K562 (cell line): ENCODE measurements at regions not wholly inside any gene's neighbourhood (a gene's known extent, or its start where the extent isn't known, plus 50 kb on each side); places are given as distances from the start of the nearest gene placed in this dataset.

ENCODE experiments used
- ARID1B ChIP-seq: fragments of 450-650 bp; IDR thresholded peaks from 2 replicates; pipeline ENCODE4 v1.6.1; 2016; ENCODE audit warnings: antibody characterized with exemption, mild to moderate bottlenecking, inconsistent platforms
- GABPA ChIP-seq: fragments of 200-800 bp; sonication (Bioruptor generic); conservative IDR thresholded peaks from 2 replicates; pipeline ENCODE4 v1.6.1; 2016; ENCODE audit warnings: low read depth, missing genetic modification characterization, missing compliant biosample characterization
- JUN ChIP-seq, 2 experiments: sonication (generic) in 1 of 2; formaldehyde crosslinking in 1 of 2; IDR thresholded peaks; 2 replicates each; pipeline versions ENCODE4 v1.6.1 to v1.8.0; 2012 to 2022; ENCODE audit warnings: borderline replicate concordance in 2 of 2, mild to moderate bottlenecking in 2 of 2, improper control_type of control experiment in 1 of 2, low read depth in 1 of 2, low read length in 1 of 2, missing genetic modification reagents in 1 of 2
- NCOR1 ChIP-seq: fragments of 450-650 bp; IDR thresholded peaks from 2 replicates; pipeline ENCODE4 v1.6.1; 2016; ENCODE audit warnings: mild to moderate bottlenecking, moderate library complexity
- NFIX ChIP-seq: fragments of 250-450 bp; sonication (Bioruptor Pico); IDR thresholded peaks from 2 replicates; pipeline ENCODE4 v1.4.0; 2020; ENCODE audit warnings: low read depth, mild to moderate bottlenecking, moderate library complexity
- NUFIP1 ChIP-seq: fragments of 450-650 bp; IDR thresholded peaks from 2 replicates; pipeline ENCODE4 v1.6.1; 2018; ENCODE audit not compliant: partially characterized antibody
- STAT5B ChIP-seq: fragments of 250-450 bp; sonication (Bioruptor Pico); IDR thresholded peaks from 2 replicates; pipeline ENCODE4 v1.8.0; 2021; ENCODE audit warnings: mild to moderate bottlenecking, inconsistent platforms
- TAL1 ChIP-seq: fragments of 450-650 bp; IDR thresholded peaks from 2 replicates; pipeline ENCODE4 v1.6.1; 2016; ENCODE audit warnings: mild to moderate bottlenecking
- TEAD4 ChIP-seq, 2 experiments: sonication (generic) in 1 of 2; formaldehyde crosslinking in 1 of 2; IDR thresholded peaks; 2 replicates each; pipeline versions ENCODE4 v1.6.1 to v1.8.0; 2012 to 2022; ENCODE audit warnings: borderline replicate concordance in 1 of 2, inconsistent platforms in 1 of 2, low read length in 1 of 2, mild to moderate bottlenecking in 1 of 2, missing genetic modification reagents in 1 of 2
- TRIM24 ChIP-seq, 2 experiments: fragments of 450-650 bp; IDR thresholded peaks; 2 replicates each; pipeline ENCODE4 v1.6.1; 2016
- ZNF586 ChIP-seq: fragments of 450-650 bp; formaldehyde crosslinking; conservative IDR thresholded peaks from 2 replicates; pipeline ENCODE4 v1.4.0; 2020; ENCODE audit warnings: mild to moderate bottlenecking, moderate library complexity
- ZNF785 ChIP-seq: fragments of 250-450 bp; sonication (Bioruptor Pico); IDR thresholded peaks from 2 replicates; pipeline ENCODE4 v1.4.0; 2020; ENCODE audit warnings: mild to moderate bottlenecking
- TF ChIP-seq, protein P1 (sequence below): fragments of 250-450 bp; sonication (Bioruptor Pico); IDR thresholded peaks from 2 replicates; pipeline ENCODE4 v1.5.0; 2021; ENCODE audit warnings: mild to moderate bottlenecking, borderline replicate concordance
- TF ChIP-seq, protein P2 (sequence below), 2 experiments: fragments of 450-650 bp; IDR thresholded peaks; 2 replicates each; pipeline ENCODE4 v1.6.1; 2016

DNA sequence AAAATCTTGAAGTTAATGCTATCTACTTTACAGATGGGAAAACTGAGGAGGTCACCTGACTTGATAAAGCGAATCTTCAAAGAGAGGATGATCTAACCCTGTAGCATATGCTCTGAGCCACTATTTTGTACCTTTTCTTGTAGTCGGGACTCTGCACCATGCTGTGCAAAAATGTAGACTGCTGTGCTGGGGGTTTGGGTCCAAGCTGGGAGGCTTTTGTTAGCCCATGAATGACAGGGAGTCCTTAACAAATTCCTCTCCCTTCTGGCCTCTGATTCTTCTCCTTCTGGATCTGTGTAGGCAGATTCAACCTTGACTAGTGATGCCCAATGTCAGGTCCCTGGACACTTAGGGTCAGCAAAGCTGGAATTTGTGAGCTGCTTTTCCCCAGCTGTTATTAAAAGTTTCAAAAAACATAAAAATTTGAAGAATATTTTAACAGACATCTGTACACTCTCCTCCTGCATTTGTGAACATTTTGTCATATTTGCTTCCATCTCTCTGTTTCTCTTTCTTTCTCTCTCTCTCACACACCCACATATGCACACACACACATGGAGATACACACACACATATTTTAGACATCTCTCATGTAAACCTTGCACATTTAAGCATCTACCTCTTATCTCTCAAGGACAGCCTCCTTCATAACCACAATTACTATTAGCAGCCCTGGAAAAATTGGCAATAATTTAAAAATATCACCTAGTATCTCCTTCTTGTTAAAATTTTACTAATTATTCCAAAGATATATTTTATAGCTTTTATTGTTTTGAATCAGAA is 335.0 kb upstream of the TRIB2 start (continued):
- no peak for TF ChIP-seq NFIX (CRISPR knock-in tag)
- TF ChIP-seq, protein P1, sequence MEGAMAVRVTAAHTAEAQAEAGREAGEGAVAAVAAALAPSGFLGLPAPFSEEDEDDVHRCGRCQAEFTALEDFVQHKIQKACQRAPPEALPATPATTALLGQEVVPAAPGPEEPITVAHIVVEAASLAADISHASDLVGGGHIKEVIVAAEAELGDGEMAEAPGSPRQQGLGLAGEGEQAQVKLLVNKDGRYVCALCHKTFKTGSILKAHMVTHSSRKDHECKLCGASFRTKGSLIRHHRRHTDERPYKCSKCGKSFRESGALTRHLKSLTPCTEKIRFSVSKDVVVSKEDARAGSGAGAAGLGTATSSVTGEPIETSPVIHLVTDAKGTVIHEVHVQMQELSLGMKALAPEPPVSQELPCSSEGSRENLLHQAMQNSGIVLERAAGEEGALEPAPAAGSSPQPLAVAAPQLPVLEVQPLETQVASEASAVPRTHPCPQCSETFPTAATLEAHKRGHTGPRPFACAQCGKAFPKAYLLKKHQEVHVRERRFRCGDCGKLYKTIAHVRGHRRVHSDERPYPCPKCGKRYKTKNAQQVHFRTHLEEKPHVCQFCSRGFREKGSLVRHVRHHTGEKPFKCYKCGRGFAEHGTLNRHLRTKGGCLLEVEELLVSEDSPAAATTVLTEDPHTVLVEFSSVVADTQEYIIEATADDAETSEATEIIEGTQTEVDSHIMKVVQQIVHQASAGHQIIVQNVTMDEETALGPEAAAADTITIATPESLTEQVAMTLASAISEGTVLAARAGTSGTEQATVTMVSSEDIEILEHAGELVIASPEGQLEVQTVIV (CRISPR knock-in tag), result no peak
- no peak for TF ChIP-seq GABPA (tag)
- TF ChIP-seq TEAD4 (IDR thresholded peaks at IDR 0.05; ENCODE audit: low read length), result peak; percentile 49; the same call in 1 of the 2 replicates
- no peak for TF ChIP-seq TEAD4 (CRISPR knock-in tag; IDR thresholded peaks at IDR 0.05; ENCODE audit: borderline replicate concordance)
- TF ChIP-seq, protein P2, sequence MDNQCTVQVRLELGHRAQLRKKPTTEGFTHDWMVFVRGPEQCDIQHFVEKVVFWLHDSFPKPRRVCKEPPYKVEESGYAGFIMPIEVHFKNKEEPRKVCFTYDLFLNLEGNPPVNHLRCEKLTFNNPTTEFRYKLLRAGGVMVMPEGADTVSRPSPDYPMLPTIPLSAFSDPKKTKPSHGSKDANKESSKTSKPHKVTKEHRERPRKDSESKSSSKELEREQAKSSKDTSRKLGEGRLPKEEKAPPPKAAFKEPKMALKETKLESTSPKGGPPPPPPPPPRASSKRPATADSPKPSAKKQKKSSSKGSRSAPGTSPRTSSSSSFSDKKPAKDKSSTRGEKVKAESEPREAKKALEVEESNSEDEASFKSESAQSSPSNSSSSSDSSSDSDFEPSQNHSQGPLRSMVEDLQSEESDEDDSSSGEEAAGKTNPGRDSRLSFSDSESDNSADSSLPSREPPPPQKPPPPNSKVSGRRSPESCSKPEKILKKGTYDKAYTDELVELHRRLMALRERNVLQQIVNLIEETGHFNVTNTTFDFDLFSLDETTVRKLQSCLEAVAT (IDR thresholded peaks at IDR 0.05), result no peak
- no peak for TF ChIP-seq JUN (IDR thresholded peaks at IDR 0.05; ENCODE audit: borderline replicate concordance, low read depth, low read length)
- no peak for TF ChIP-seq JUN (CRISPR knock-in tag; IDR thresholded peaks at IDR 0.05; ENCODE audit: borderline replicate concordance)
- peak; percentile 54; the same call in 1 of the 2 replicates for TF ChIP-seq TAL1
- peak; percentile 48; the same call in 1 of the 2 replicates for TF ChIP-seq ARID1B
- no peak for TF ChIP-seq ZNF785 (CRISPR knock-in tag)
- TF ChIP-seq TRIM24 (IDR thresholded peaks at IDR 0.05), result peak in 1 of 2 experiments; percentile 11; a peak in 1 of 4 replicates
- no peak for TF ChIP-seq STAT5B
- peak; percentile 21; the same call in 1 of the 2 replicates for TF ChIP-seq NCOR1
- TF ChIP-seq NUFIP1, result no peak
- TF ChIP-seq ZNF586 (CRISPR knock-in tag), result no peak
